ENCODE measurements at regions not wholly inside any gene's neighbourhood (a gene's known extent, or its start where the extent isn't known, plus 50 kb on each side); places are given as distances from the start of the nearest gene placed in this dataset.
"Not testable (repeated sequence)": the region's sequence is repeated elsewhere in the genome, so short reads cannot be mapped to it uniquely, and the experiment has no call there.

DNA sequence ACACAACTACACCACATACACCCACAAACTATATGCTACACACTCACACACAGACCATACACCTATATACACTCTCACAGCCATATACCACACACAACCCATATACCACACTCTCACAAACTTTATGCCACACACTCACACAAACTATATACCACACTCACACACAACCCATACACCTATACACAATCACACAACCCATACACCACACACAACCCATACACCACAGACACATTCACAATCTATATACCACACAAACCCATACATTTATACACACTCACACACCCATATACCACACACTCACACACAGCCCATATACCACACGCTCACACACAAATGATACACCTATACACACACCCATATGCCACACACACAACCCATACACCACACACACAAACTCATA, 163.3 kb downstream of the TMEM121 start:
- Histone ChIP-seq H3K36me3 (no peaks in the 10 kb centered on the region), H3K4me1 (no peaks in the 10 kb centered on the region), H3K27ac (no peak overlapping the region), H3K27me3 (peaks cover 0 to 10% (median 0%) of the 10 kb centered on the region in 9 donors), H3K9me3 (no peaks in the 10 kb centered on the region), H3K4me3 (no peak overlapping the region)
- ATAC-seq (no peak), DNase-seq (no peak)
- TF ChIP-seq CTCF (IDR thresholded peaks at IDR 0.05): no peak
- 89 to 98% (median 91%) methylated on average over 1 of the region's 1 CpG for WGBS, 4 donors
- intact Hi-C loops (cut with DNase I): loop anchor here in 7 of 10 donors (5.0 to 10.0 kb wide), 3 partner anchors 122 to 245 kb away; no protein-coding TSS in a partner anchor

- no peaks in the 10 kb centered on the region for H3K9me3 ChIP-seq
- H3K36me3 ChIP-seq: no peaks in the 10 kb centered on the region
- TF ChIP-seq POLR2A (IDR thresholded peaks at IDR 0.05): no peak
- TF ChIP-seq CTCF (IDR thresholded peaks at IDR 0.05): no peak
- peaks cover 0 to 16% (median 0%) of the 10 kb centered on the region in 9 donors for H3K27me3 ChIP-seq
- intact Hi-C loops (cut with DNase I): loop anchor here in 1 of 10 donors (10.0 kb wide), 1 partner anchor 244 kb away; no protein-coding TSS in a partner anchor
- no peaks in the 10 kb centered on the region for H3K4me1 ChIP-seq
- no peak overlapping the region for H3K27ac ChIP-seq
- DNase-seq (no peak), ATAC-seq (no peak)
- WGBS, 4 donors: 91 to 94% (median 91%) methylated on average over 3 of the region's 3 CpGs
- H3K4me3 ChIP-seq: no peak overlapping the region
These were observed 164.3 kb downstream of the TMEM121 start for GRCh38 chr14:105690671-105691070.

- DNase-seq, H3K4me3 ChIP-seq, H3K36me3 ChIP-seq, H3K4me1 ChIP-seq, H3K9me3 ChIP-seq, H3K27ac ChIP-seq: not testable (repeated sequence)
- peaks cover 0 to 16% (median 0%) of the 10 kb centered on the region in 9 donors for H3K27me3 ChIP-seq
- peak in 1 of 4 donors; percentile 16 for ATAC-seq
- intact Hi-C loops (cut with DNase I): loop anchor here in 1 of 10 donors (10.0 kb wide), 1 partner anchor 243 kb away; no protein-coding TSS in a partner anchor
- WGBS, 4 donors: 90 to 91% (median 90%) methylated on average over 11 to 25 of the region's 25 CpGs
These were observed 165.1 kb downstream of the TMEM121 start for GRCh38 chr14:105691321-105692109.

DNA sequence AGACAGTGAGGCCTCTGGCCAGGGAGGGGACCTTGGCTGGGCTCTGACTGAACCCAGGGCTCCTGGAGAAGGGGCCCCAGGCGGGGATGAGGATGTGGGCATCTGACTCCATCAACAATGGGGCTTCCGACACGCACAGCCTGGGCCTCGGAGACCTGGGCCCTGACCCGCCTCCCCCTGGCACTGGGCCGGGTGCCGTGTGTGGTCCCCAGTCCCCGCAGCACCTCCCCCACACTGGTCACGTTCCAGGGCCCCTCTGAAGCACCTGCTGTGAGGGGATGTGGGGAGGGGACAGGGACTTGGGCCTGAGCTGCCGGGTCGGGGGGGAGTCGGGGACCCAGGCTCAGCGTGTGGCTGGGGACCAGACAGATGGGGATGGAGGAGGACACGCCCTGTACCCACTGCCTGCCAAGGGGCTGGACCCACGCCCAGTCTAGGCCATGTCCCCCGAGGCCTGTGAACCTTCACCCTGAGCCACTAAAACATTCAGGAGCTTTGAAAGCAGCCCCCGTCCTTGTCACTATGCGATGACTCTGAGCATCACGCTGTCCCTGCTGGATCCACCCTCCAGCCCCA, 165.8 kb downstream of the TMEM121 start:
- H3K27me3 ChIP-seq: peaks cover 0 to 16% (median 0%) of the 10 kb centered on the region in 9 donors
- not testable (repeated sequence) for H3K27ac ChIP-seq, H3K4me1 ChIP-seq, H3K4me3 ChIP-seq, H3K36me3 ChIP-seq, ATAC-seq, H3K9me3 ChIP-seq, DNase-seq
- intact Hi-C loops (cut with DNase I): loop anchor here in 1 of 10 donors (10.0 kb wide), 1 partner anchor 243 kb away; no protein-coding TSS in a partner anchor
- 85% methylated on average over 4 of the region's 19 CpGs; no CpG with 5 or more reads in 3 of the 4 donors for WGBS, 4 donors

GRCh38 chr14:105694961-105695360, 168.6 kb downstream of the TMEM121 start:
- WGBS, 4 donors: 88 to 96% (median 89%) methylated on average over 2 of the region's 2 CpGs
- no peak for ATAC-seq
- intact Hi-C loops (cut with DNase I): loop anchor here in 1 of 10 donors (10.0 kb wide), 1 partner anchor 240 kb away; no protein-coding TSS in a partner anchor
- Histone ChIP-seq H3K27me3 (peaks cover 0 to 16% (median 0%) of the 10 kb centered on the region in 9 donors), H3K4me3 (no peak overlapping the region), H3K4me1 (no peaks in the 10 kb centered on the region), H3K36me3 (no peaks in the 10 kb centered on the region), H3K27ac (no peak overlapping the region), H3K9me3 (no peaks in the 10 kb centered on the region)
- DNase-seq: no peak
- TF ChIP-seq CTCF (IDR thresholded peaks at IDR 0.05) (no peak), POLR2A (IDR thresholded peaks at IDR 0.05) (no peak)

DNA sequence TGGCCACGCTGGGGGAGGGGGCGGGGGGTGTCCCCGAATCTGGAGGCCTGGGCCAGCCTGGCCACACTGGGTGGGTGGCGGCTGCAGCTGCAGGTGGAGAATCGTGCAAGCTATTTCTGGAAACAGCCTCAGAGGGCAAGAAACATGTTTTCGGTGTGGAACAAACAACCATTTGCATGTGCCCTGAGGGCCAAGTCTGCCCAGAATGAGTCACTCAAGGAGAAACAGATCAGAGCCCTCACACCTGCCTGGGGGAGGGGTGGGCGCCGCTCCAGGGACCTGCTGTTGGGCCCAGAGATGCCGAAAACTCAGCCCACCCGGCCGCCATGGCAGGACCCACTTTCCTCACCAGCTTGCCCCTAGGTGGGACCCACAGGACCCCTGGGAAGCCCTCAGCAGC, 170.0 kb downstream of the TMEM121 start:
- H3K36me3 ChIP-seq, DNase-seq, H3K9me3 ChIP-seq, ATAC-seq, H3K27ac ChIP-seq, H3K4me3 ChIP-seq, H3K4me1 ChIP-seq: not testable (repeated sequence)
- peaks cover 0 to 16% (median 0%) of the 10 kb centered on the region in 9 donors for H3K27me3 ChIP-seq
- 54% methylated on average over 3 of the region's 11 CpGs; no CpG with 5 or more reads in 3 of the 4 donors for WGBS, 4 donors
- intact Hi-C loops (cut with DNase I): loop anchor here in 1 of 10 donors (10.0 kb wide), 1 partner anchor 238 kb away; no protein-coding TSS in a partner anchor

GRCh38 chr14:105697414-105697813, 171.0 kb downstream of the TMEM121 start:
- not testable (repeated sequence) for ATAC-seq, H3K9me3 ChIP-seq, H3K27ac ChIP-seq, H3K4me1 ChIP-seq, H3K36me3 ChIP-seq, H3K4me3 ChIP-seq
- peaks cover 0 to 16% (median 0%) of the 10 kb centered on the region in 9 donors for H3K27me3 ChIP-seq
- peak in 1 of 5 donors; percentile 62 for DNase-seq
- 86 to 95% (median 90%) methylated on average over 15 to 22 of the region's 22 CpGs for WGBS, 4 donors
- intact Hi-C loops (cut with DNase I): loop anchor here in 1 of 10 donors (10.0 kb wide), 1 partner anchor 237 kb away; no protein-coding TSS in a partner anchor

Measured in heart left ventricle (tissue), 16 donors.